Smooth muscle cell (in vitro differentiated cells): ENCODE measurements at regions not wholly inside any gene's neighbourhood (a gene's known extent, or its start where the extent isn't known, plus 50 kb on each side); places are given as distances from the start of the nearest gene placed in this dataset.

ENCODE experiments used
- DNase-seq: peaks from one replicate; lab custom pipeline; 2025; ENCODE audit not compliant: unreplicated experiment; lab: John Stamatoyannopoulos, UW
- H2AFZ ChIP-seq: fragments of 200-600 bp; sonication (generic); 2 replicates; pipeline ENCODE4 v1.6.0; 2016; ENCODE audit warnings: antibody characterized with exemption, low read depth, mild to moderate bottlenecking
- H3F3A ChIP-seq: fragments of 200-600 bp; sonication (generic); 2 replicates; pipeline ENCODE4 v1.6.0; 2017; ENCODE audit warnings: antibody characterized with exemption, low read depth
- H3K27ac ChIP-seq: fragments of 200-600 bp; sonication (generic); 2 replicates; pipeline ENCODE4 v1.5.1; 2016; ENCODE audit warnings: low read depth, mild to moderate bottlenecking
- H3K27me3 ChIP-seq: fragments of 200-600 bp; sonication (generic); 2 replicates; pipeline ENCODE4 v1.6.1; 2016; ENCODE audit warnings: low read depth, mild to moderate bottlenecking
- H3K36me3 ChIP-seq: fragments of 200-600 bp; sonication (generic); 2 replicates; pipeline ENCODE4 v1.5.1; 2016; ENCODE audit warnings: low read depth
- H3K4me1 ChIP-seq: fragments of 200-600 bp; sonication (generic); 2 replicates; pipeline ENCODE4 v1.5.1; 2016; ENCODE audit warnings: low read depth
- H3K4me2 ChIP-seq: fragments of 200-600 bp; sonication (generic); 2 replicates; pipeline ENCODE4 v1.6.0; 2016; ENCODE audit warnings: mild to moderate bottlenecking
- H3K4me3 ChIP-seq: fragments of 200-600 bp; sonication (generic); 2 replicates; pipeline ENCODE4 v1.5.1; 2016; ENCODE audit warnings: mild to moderate bottlenecking
- H3K79me2 ChIP-seq: fragments of 200-600 bp; sonication (generic); 2 replicates; pipeline ENCODE4 v1.6.0; 2016; ENCODE audit warnings: low read depth, mild to moderate bottlenecking
- H3K9ac ChIP-seq: fragments of 200-600 bp; sonication (generic); 2 replicates; pipeline ENCODE4 v1.6.0; 2016; ENCODE audit warnings: low read depth
- H3K9me3 ChIP-seq: fragments of 200-600 bp; sonication (generic); replicated peaks from 2 replicates; pipeline ENCODE4 v1.5.1; 2016; ENCODE audit warnings: low read depth
- H4K20me1 ChIP-seq: fragments of 200-600 bp; sonication (generic); 2 replicates; pipeline ENCODE4 v1.6.0; 2016; ENCODE audit warnings: low read depth
- WGBS: methylation state at CpG from one replicate; pipeline ENCODE4 v1.1.7; 2016; ENCODE audit warnings: low lambda C conversion rate; 5-methylcytosine and 5-hydroxymethylcytosine counted together
- TF ChIP-seq, protein P1 (sequence below): fragments of 200-600 bp; sonication (generic); IDR thresholded peaks from 2 replicates; pipeline ENCODE4 v1.5.1; 2017; ENCODE audit warnings: borderline replicate concordance, mild to moderate bottlenecking, antibody characterized with exemption; ENCODE audit not compliant: insufficient read depth, poor library complexity, severe bottlenecking

DNA sequence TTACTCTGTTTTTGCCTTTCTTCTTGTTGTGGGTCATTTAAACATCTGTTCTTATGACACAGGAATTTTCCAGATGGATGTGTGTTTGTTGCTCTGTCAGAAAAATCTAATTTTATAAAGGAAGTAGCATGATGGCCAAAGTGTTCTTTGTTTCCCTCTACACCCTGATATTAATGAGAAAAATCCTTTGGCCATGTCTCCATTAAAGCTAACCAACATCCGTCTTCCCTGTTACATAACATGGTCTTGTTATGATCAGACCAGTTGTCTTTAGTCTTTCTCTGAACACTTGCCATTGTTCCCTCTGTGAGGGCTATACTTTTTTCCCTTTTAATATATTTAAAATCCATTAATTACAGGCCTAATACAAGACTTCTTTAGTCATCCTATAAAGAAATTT lies 142.2 kb upstream of the SPRY2 start:
- no peaks in the 10 kb centered on the region for H4K20me1 ChIP-seq
- TF ChIP-seq, protein P1, sequence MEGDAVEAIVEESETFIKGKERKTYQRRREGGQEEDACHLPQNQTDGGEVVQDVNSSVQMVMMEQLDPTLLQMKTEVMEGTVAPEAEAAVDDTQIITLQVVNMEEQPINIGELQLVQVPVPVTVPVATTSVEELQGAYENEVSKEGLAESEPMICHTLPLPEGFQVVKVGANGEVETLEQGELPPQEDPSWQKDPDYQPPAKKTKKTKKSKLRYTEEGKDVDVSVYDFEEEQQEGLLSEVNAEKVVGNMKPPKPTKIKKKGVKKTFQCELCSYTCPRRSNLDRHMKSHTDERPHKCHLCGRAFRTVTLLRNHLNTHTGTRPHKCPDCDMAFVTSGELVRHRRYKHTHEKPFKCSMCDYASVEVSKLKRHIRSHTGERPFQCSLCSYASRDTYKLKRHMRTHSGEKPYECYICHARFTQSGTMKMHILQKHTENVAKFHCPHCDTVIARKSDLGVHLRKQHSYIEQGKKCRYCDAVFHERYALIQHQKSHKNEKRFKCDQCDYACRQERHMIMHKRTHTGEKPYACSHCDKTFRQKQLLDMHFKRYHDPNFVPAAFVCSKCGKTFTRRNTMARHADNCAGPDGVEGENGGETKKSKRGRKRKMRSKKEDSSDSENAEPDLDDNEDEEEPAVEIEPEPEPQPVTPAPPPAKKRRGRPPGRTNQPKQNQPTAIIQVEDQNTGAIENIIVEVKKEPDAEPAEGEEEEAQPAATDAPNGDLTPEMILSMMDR = no peak
- no peaks in the 10 kb centered on the region for H3K36me3 ChIP-seq
- H3K9ac ChIP-seq = no peak overlapping the region
- no peak overlapping the region for H3K27ac ChIP-seq
- H2AFZ ChIP-seq = no peak overlapping the region
- no peaks in the 10 kb centered on the region for H3F3A ChIP-seq
- H3K9me3 ChIP-seq = no peaks in the 10 kb centered on the region
- H3K27me3 ChIP-seq = no peaks in the 10 kb centered on the region
- H3K4me2 ChIP-seq = no peak overlapping the region
- no peaks in the 10 kb centered on the region for H3K79me2 ChIP-seq
- H3K4me1 ChIP-seq = no peaks in the 10 kb centered on the region
- 40% methylated on average over 1 of the region's 1 CpG for WGBS
- no peak overlapping the region for H3K4me3 ChIP-seq
- no peak for DNase-seq

DNA sequence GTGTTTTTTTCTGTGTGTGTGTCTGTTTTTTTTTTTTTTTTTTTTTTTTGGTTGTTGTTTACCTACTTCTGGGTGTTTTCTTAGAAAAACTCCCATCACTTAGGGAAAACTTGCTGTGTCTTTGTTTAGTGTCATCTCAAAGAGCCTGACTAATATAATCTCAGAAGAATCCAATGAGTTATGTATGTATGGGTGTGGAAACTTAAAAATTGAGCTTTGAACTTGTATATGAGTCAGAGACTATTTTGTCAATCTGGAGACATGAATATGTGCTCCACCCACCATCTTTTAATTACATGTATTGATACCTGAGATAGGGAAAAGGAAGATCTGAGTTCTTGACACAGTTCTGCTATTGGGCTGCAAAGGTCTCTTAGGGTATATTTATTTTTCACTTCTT lies 140.7 kb upstream of the SPRY2 start:
- Histone ChIP-seq H3F3A (no peaks in the 10 kb centered on the region), H3K27me3 (no peaks in the 10 kb centered on the region), H3K4me2 (no peak overlapping the region), H3K4me3 (no peak overlapping the region), H3K36me3 (no peaks in the 10 kb centered on the region), H3K79me2 (no peaks in the 10 kb centered on the region), H3K9me3 (no peaks in the 10 kb centered on the region), H3K9ac (no peak overlapping the region), H3K4me1 (no peaks in the 10 kb centered on the region), H3K27ac (no peak overlapping the region), H2AFZ (no peak overlapping the region), H4K20me1 (no peaks in the 10 kb centered on the region)
- TF ChIP-seq, protein P1 = no peak
- no peak for DNase-seq

DNA sequence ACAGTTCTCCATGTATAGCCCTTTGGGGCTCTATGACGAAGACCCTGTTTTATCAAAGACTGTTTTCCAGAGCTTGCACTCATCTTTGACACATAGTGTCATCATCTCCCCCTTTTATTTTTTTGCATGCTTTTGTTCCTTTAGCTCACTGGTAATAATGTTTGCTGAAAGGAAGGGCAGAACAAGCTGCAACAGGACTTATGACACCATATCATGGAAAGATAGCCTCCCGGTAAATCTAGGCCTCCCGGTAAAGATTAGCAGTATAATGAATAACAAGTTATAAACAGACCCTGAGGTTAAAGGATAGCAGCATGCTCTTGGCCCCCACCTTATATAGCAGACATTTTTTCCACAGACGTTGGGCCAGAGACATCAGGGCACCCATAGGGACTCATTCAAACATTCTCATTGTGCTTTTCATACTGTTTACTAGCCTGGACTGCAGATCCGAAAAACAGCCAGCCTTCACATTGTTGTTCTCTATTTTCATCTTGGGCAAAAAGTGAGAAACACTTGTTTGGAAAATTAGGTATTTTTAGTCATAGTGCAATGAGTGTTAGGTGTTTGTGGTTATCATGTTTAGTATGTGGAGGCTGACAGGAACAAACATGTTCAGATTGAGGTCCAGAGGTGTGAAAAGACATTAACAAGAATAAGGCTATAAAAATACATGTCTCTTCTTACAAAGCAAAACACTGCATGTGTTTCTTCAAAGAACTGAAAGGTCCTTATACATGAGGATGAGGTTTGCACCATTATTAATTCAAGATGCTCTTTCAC lies 136.9 kb upstream of the SPRY2 start:
- 39% methylated on average over 5 of the region's 5 CpGs for WGBS
- Histone ChIP-seq H3K27me3 (no peaks in the 10 kb centered on the region), H3K4me1 (no peaks in the 10 kb centered on the region), H2AFZ (no peak overlapping the region), H3F3A (no peaks in the 10 kb centered on the region), H3K4me3 (no peak overlapping the region), H3K9ac (no peak overlapping the region), H4K20me1 (no peaks in the 10 kb centered on the region), H3K27ac (no peak overlapping the region), H3K79me2 (no peaks in the 10 kb centered on the region), H3K36me3 (no peaks in the 10 kb centered on the region), H3K9me3 (no peaks in the 10 kb centered on the region), H3K4me2 (no peak overlapping the region)
- TF ChIP-seq, protein P1 = no peak
- DNase-seq = no peak

DNA sequence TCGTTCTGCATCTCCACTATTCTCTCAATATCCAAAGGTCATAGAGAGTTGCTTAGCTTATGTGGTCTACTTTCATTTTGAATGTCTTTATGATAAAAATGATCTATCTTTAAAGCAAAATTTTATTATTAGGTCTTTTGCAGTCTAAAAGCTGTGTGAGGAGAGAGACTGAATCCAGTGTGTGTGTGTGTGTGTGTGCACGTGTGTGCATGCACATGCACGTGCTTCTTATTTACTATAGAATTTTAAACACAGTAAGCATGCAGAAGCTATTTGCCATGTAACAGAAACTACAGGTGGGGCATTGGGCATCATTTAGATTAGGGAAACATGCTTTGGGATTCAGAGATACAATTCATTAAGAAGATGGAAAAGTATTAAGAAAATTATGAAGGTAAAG lies 136.0 kb upstream of the SPRY2 start:
- H3K27ac ChIP-seq = no peak overlapping the region
- H3F3A ChIP-seq = no peaks in the 10 kb centered on the region
- 87% methylated on average over 3 of the region's 3 CpGs for WGBS
- no peaks in the 10 kb centered on the region for H3K79me2 ChIP-seq
- no peak overlapping the region for H2AFZ ChIP-seq
- TF ChIP-seq, protein P1 = no peak
- no peaks in the 10 kb centered on the region for H3K36me3 ChIP-seq
- DNase-seq = no peak
- no peak overlapping the region for H3K9ac ChIP-seq
- no peak overlapping the region for H3K4me3 ChIP-seq
- no peak overlapping the region for H3K4me2 ChIP-seq
- H3K4me1 ChIP-seq = no peaks in the 10 kb centered on the region
- no peaks in the 10 kb centered on the region for H3K9me3 ChIP-seq
- H3K27me3 ChIP-seq = no peaks in the 10 kb centered on the region
- no peaks in the 10 kb centered on the region for H4K20me1 ChIP-seq
